GM19455 (cell line): ENCODE measurements at regions not wholly inside any gene's neighbourhood (a gene's known extent, or its start where the extent isn't known, plus 50 kb on each side); places are given as distances from the start of the nearest gene placed in this dataset.
A peak's percentile ranks its signal among the peaks of the same experiment; 100 is the strongest.

Source experiments
- ATAC-seq: cut with Tn5 transposase; IDR thresholded peaks from one replicate; pipeline ENCODE4 v1.9.1; 2021; ENCODE audit not compliant: unreplicated experiment

GRCh38 chr2:59888706-59889105 lies 664.7 kb downstream of the BCL11A start:
- ATAC-seq, result no peak

GRCh38 chr2:59888015-59888414 lies 665.4 kb downstream of the BCL11A start:
- ATAC-seq, result peak; percentile 86

GRCh38 chr2:59887366-59887765 lies 666.1 kb downstream of the BCL11A start:
- no peak for ATAC-seq

- no peak for ATAC-seq
These were observed 666.7 kb downstream of the BCL11A start for GRCh38 chr2:59886759-59887158.

GRCh38 chr2:59885541-59885940 lies 667.9 kb downstream of the BCL11A start:
- no peak for ATAC-seq

- ATAC-seq, result no peak
These were observed 669.3 kb downstream of the BCL11A start for GRCh38 chr2:59884166-59884565.

- ATAC-seq, result no peak
These were observed 670.6 kb downstream of the BCL11A start for GRCh38 chr2:59882822-59883221.

- ATAC-seq, result no peak
These were observed 671.2 kb downstream of the BCL11A start for GRCh38 chr2:59882279-59882678.

GRCh38 chr2:59881218-59881617 lies 672.2 kb downstream of the BCL11A start:
- ATAC-seq, result no peak

GRCh38 chr2:59879700-59880131 lies 673.7 kb downstream of the BCL11A start:
- ATAC-seq, result no peak

- ATAC-seq, result no peak
These were observed 677.6 kb downstream of the BCL11A start for GRCh38 chr2:59875836-59876235.

GRCh38 chr2:59874971-59875755 lies 678.3 kb downstream of the BCL11A start:
- no peak for ATAC-seq

GRCh38 chr2:59874361-59874760 lies 679.1 kb downstream of the BCL11A start:
- no peak for ATAC-seq

GRCh38 chr2:59871830-59872229 lies 681.6 kb downstream of the BCL11A start:
- no peak for ATAC-seq

- no peak for ATAC-seq
These were observed 684.5 kb downstream of the BCL11A start for GRCh38 chr2:59868981-59869380.

- ATAC-seq, result no peak
These were observed 687.0 kb downstream of the BCL11A start for GRCh38 chr2:59866436-59866835.

GRCh38 chr2:59858540-59858939 lies 694.9 kb downstream of the BCL11A start:
- no peak for ATAC-seq

- no peak for ATAC-seq
These were observed 696.3 kb downstream of the BCL11A start for GRCh38 chr2:59857109-59857508.

- ATAC-seq, result no peak
These were observed 697.1 kb downstream of the BCL11A start for GRCh38 chr2:59856391-59856790.

GRCh38 chr2:59853032-59853431 lies 700.4 kb downstream of the BCL11A start:
- ATAC-seq, result no peak

- ATAC-seq, result no peak
These were observed 701.5 kb downstream of the BCL11A start for GRCh38 chr2:59851836-59852475.

- ATAC-seq, result no peak
These were observed 702.9 kb downstream of the BCL11A start for GRCh38 chr2:59850554-59850953.

GRCh38 chr2:59833941-59834340 lies 719.5 kb downstream of the BCL11A start:
- no peak for ATAC-seq
